GM12873 (cell line): ENCODE measurements at regions not wholly inside any gene's neighbourhood (a gene's known extent, or its start where the extent isn't known, plus 50 kb on each side); places are given as distances from the start of the nearest gene placed in this dataset.

Source experiments
- TF ChIP-seq, protein P1 (sequence below): IDR thresholded peaks from 2 replicates; pipeline ENCODE4 v1.5.1; 2012; ENCODE audit warnings: low read depth, mild to moderate bottlenecking, moderate library complexity, low read length, control low read depth; ENCODE audit not compliant: insufficient read depth; ENCODE audit errors: missing control alignments

DNA sequence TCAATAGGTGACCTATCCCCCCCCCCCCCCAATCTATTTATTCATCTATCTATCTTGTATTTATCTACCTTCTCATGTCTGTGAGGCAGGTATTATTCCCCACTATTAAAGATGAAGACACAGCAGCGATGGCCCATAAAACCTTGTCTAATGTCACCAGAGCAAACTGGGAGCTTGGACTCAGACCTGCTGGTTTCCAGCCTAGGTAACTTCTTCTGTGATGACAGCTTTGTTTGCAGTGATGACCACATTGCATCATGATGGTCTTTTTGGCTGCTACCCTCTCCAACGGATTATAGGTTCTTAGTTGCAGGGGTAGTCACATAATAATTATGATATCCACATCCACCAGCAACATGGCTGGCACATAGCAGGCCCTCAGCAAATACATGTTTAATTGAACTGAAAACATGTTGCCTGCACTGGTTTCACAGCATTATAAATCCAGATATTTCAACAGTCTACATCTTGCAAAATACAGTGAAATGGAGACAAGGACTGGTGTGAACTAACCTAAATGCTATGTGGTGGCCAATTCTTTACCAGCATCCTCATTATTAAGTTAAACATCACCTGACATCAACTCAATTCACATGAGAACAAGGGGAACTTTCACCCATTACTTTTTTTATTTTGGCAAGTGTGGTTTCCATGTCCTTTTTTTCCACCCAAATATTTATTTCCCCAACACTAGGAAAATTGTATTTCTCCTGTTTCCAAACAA lies 712.5 kb upstream of the NRSN1 start:
- TF ChIP-seq, protein P1, sequence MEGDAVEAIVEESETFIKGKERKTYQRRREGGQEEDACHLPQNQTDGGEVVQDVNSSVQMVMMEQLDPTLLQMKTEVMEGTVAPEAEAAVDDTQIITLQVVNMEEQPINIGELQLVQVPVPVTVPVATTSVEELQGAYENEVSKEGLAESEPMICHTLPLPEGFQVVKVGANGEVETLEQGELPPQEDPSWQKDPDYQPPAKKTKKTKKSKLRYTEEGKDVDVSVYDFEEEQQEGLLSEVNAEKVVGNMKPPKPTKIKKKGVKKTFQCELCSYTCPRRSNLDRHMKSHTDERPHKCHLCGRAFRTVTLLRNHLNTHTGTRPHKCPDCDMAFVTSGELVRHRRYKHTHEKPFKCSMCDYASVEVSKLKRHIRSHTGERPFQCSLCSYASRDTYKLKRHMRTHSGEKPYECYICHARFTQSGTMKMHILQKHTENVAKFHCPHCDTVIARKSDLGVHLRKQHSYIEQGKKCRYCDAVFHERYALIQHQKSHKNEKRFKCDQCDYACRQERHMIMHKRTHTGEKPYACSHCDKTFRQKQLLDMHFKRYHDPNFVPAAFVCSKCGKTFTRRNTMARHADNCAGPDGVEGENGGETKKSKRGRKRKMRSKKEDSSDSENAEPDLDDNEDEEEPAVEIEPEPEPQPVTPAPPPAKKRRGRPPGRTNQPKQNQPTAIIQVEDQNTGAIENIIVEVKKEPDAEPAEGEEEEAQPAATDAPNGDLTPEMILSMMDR, result no peak

DNA sequence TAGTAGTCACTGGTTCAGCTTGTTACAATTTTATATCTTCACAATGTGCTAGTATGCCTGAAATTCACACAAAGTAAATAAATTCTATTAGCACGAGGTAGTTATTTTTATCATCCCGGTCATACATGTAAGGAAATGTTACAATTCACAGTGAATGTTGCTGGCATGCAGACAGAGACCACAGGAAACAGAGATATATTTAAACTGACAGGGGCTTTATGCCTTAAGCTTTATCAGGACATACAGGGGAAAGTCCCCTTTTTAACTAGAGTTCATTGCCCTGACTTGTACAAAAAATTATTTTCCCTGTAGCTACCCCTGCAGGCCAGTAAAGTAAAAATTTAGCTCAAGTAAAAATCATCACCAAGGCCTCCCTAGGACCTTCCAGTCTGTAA lies 712.0 kb upstream of the NRSN1 start:
- TF ChIP-seq, protein P1, result no peak

DNA sequence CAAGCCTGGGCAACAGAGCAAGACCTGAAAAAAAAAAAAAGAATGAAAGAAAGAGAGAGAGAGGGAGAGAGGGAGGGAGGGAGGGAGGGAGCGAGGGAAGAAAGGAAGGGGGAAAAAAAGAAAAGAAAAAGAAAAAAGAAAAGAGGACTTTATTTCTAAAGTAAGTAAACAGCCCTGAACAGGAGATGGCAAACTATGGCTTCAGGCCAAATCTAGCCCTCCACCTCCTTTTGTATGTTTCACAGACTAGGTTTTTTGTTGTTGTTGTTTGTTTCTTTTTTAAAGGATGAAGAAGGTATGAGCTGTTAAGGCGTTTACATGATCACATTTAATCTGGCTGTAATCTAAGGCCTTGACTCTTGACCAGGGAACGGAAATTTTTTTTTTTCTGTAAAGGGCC lies 711.1 kb upstream of the NRSN1 start:
- TF ChIP-seq, protein P1, result no peak

DNA sequence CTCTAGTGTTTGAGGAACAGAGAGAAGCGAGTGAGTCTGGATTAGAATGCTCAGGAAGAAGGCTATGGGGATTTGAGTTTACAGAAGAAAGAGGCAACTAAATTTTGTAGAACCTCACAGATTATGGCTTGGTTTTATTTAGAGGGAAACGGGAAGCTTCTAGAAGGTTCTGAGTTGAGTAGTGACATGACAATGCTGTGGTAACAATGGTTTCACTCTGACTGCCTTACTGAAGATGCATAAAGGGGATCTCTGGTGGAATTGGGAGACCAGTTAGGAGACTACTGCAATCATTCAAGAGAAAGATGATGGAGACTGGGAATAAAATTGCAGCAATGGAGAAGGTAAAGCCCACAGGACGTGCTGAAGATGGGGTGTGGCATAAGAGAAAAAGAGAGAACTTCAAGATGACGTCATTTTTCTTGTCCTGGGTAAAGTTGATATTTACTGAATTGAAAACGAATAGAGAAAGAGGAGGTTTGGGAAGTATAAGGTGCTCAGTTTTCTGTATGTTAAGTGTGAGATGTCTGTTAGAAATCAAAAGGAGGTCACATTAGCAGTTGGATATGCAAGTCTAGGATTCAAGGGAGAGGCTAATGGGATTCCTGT lies 710.1 kb upstream of the NRSN1 start:
- TF ChIP-seq, protein P1, result no peak

DNA sequence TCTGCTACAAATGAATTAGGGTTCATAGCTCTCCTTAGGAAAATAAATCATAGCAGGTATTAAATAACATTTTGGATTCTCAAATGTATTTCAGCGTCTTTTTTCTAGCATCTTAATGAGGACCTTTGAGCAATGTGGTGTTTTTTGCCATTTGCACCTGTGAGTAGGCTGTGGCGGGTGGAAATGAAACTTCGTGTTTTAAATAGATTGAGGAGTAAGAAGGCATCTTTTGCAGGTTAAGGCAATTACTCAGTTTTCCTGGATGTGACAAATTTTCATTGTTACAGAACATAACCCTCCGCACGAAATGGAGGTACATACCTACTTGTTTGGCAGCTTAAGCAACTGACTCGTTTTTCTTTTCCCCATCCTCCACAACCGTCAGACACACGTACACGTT lies 708.9 kb upstream of the NRSN1 start:
- TF ChIP-seq, protein P1, result no peak

DNA sequence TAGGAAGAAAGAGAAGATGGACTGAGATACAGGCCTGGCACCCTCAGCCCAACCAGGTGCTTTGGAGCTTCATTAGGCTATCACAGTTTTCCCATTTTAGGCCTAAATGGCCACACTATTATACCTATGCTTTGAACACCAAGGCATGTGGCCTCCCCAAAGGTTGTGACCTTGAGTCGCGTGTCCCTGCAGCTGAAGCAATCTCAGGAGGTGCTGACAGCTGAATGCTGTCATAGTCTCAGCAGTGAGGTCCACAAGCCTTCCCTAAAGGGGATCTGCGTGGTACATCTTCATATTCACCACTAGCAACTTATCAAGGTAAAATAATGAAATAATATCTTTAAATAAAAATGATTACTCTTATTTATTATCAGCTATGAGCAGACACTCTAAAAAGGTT lies 707.9 kb upstream of the NRSN1 start:
- TF ChIP-seq, protein P1, result no peak

DNA sequence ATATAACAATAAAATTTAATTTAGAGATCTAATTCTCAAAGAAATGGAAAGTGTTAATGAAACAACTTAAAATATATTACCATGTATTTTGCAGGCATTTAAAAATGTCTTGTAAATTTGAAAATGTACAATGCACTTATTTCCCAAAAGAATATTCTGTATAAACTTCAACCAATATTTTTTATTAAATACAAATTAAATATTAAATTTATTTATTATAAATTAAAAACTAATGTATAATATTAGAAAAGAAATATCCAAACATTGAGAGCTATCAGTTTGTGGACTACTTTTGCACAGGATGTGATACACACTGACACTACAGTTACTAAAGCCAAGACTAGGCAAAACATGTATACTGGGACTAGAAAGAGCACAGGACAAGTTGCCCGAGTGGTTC lies 707.0 kb upstream of the NRSN1 start:
- TF ChIP-seq, protein P1, result no peak
